ENCODE measurements at regions not wholly inside any gene's neighbourhood (a gene's known extent, or its start where the extent isn't known, plus 50 kb on each side); places are given as distances from the start of the nearest gene placed in this dataset.

GRCh38 chr3:144942093-144942837 is 970.6 kb downstream of the DIPK2A start:
- TF ChIP-seq CTCF (conservative IDR thresholded peaks at IDR 0.05 in 1 of 2, IDR thresholded peaks at IDR 0.05 in 1 of 2; ENCODE audit: low read depth in 1 of 2, low read length in 2 of 2), result no peak
- no peak for TF ChIP-seq EZH2 (IDR thresholded peaks at IDR 0.05; ENCODE audit: low read length, missing control alignments)
